ENCODE measurements at regions not wholly inside any gene's neighbourhood (a gene's known extent, or its start where the extent isn't known, plus 50 kb on each side); places are given as distances from the start of the nearest gene placed in this dataset.

GRCh38 chr13:38180670-38181069 lies 169.0 kb upstream of the UFM1 start:
- Mint-ChIP-seq H3K27ac (no peak overlapping the region), H3K36me3 (ENCODE audit: insufficient read depth in 1 of 3, low read depth in 3 of 3) (no peaks in the 10 kb centered on the region), H3K9me3 (no peaks in the 10 kb centered on the region), H3K27me3 (ENCODE audit: low read depth) (no peaks in the 10 kb centered on the region), H3K4me3 (no peak overlapping the region), H3K4me1 (peaks cover 6 to 12% of the 10 kb centered on the region in 2 experiments)
- Histone ChIP-seq H3K9me3 (ENCODE audit: control insufficient read depth, low read depth, low read length) (no peaks in the 10 kb centered on the region), H3K4ac (ENCODE audit: low read depth, low read length) (no peak overlapping the region), H2BK5ac (ENCODE audit: insufficient read length, low read length) (no peak overlapping the region), H4K8ac (replicated peaks; ENCODE audit: insufficient read length, low read depth, low read length) (no peak overlapping the region), H3K4me1 (ENCODE audit: insufficient read depth, low read length) (no peaks in the 10 kb centered on the region), H3K79me1 (ENCODE audit: insufficient read depth, low read depth, low read length, poor library complexity, severe bottlenecking) (no peaks in the 10 kb centered on the region), H3K79me2 (ENCODE audit: insufficient read depth, low read length) (no peaks in the 10 kb centered on the region), H4K91ac (ENCODE audit: insufficient read length, low read depth, low read length) (no peak overlapping the region), H3T11ph (ENCODE audit: low read length) (no peak overlapping the region), H3K27me3 (ENCODE audit: insufficient read depth, low read length) (no peaks in the 10 kb centered on the region), H2AFZ (ENCODE audit: low read length) (no peak overlapping the region), H2BK15ac (ENCODE audit: low read depth, low read length) (no peak overlapping the region), H2BK20ac (ENCODE audit: low read depth, low read length, poor library complexity, severe bottlenecking) (no peak overlapping the region), H3K9ac (ENCODE audit: extremely low read depth, insufficient read length, low read length) (no peak overlapping the region), H3K23me2 (ENCODE audit: insufficient read length, low read depth, low read length, poor library complexity, severe bottlenecking) (no peaks in the 10 kb centered on the region), H2BK120ac (ENCODE audit: low read depth, low read length, poor library complexity, severe bottlenecking) (no peak overlapping the region), H3K27ac (ENCODE audit: insufficient read length, low read depth, low read length) (no peak overlapping the region), H2BK12ac (ENCODE audit: insufficient read length, low read depth, low read length) (no peak overlapping the region), H3K4me2 (ENCODE audit: insufficient read depth, insufficient read length, low read length) (no peak overlapping the region), H2AK5ac (ENCODE audit: insufficient read length, low read length) (no peak overlapping the region), H3K14ac (ENCODE audit: insufficient read depth, low read length) (no peak overlapping the region), H3K23ac (ENCODE audit: insufficient read length, low read depth, low read length) (no peak overlapping the region), H4K5ac (ENCODE audit: insufficient read length, low read depth, low read length) (no peak overlapping the region), H3K56ac (ENCODE audit: insufficient read length, low read depth, low read length) (no peak overlapping the region), H3K18ac (ENCODE audit: insufficient read length, low read depth, low read length) (no peak overlapping the region), H4K20me1 (ENCODE audit: control insufficient read depth, insufficient read depth, insufficient read length) (no peaks in the 10 kb centered on the region)
- WGBS (ENCODE audit: extremely low coverage, insufficient read length, low lambda C conversion rate) = no CpG with 5 or more reads among the region's 1 CpG
- DNase-seq = no peak
- no peak for TF ChIP-seq CTCF (conservative IDR thresholded peaks at IDR 0.05)

Data from H9 (cell line).